GM19324 (cell line): ENCODE measurements at regions not wholly inside any gene's neighbourhood (a gene's known extent, or its start where the extent isn't known, plus 50 kb on each side); places are given as distances from the start of the nearest gene placed in this dataset.
"Not testable (repeated sequence)": the region's sequence is repeated elsewhere in the genome, so short reads cannot be mapped to it uniquely, and the experiment has no call there.

ENCODE experiments used
- ATAC-seq: cut with Tn5 transposase; IDR thresholded peaks from one replicate; pipeline ENCODE4 v1.9.1; 2021; ENCODE audit warnings: mild to moderate bottlenecking, moderate library complexity; ENCODE audit not compliant: unreplicated experiment, low FRiP score

GRCh38 chr16:65392806-65393565, 271.1 kb upstream of the CDH11 start:
- ATAC-seq = no peak

- ATAC-seq = no peak
These were observed 266.7 kb upstream of the CDH11 start for GRCh38 chr16:65388592-65388991.

GRCh38 chr16:65386672-65387071, 264.8 kb upstream of the CDH11 start:
- no peak for ATAC-seq

GRCh38 chr16:65384441-65384840, 262.6 kb upstream of the CDH11 start:
- no peak for ATAC-seq

- ATAC-seq = no peak
These were observed 255.3 kb upstream of the CDH11 start for GRCh38 chr16:65377195-65377594.

DNA sequence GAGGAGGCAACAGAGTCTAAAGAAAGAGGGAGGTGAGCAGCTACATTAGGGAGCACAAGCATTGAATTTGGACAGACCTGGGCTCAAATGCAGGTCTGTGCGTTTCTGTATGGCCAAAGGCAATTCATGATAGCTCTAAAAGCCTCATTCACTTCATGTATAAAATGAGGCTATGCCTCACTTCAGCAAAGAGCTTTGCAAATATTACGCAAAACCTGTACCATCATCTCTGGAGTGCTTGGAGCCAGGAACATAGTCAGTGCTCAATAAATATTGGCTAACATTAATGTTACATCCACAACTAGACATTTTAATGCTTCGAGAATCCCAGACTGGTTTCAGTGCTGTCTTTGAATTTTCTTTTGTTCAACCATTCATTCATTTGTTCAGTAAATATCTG, 254.7 kb upstream of the CDH11 start:
- ATAC-seq = no peak

GRCh38 chr16:65375651-65376050, 253.8 kb upstream of the CDH11 start:
- no peak for ATAC-seq

- no peak for ATAC-seq
These were observed 251.2 kb upstream of the CDH11 start for GRCh38 chr16:65373097-65373496.

DNA sequence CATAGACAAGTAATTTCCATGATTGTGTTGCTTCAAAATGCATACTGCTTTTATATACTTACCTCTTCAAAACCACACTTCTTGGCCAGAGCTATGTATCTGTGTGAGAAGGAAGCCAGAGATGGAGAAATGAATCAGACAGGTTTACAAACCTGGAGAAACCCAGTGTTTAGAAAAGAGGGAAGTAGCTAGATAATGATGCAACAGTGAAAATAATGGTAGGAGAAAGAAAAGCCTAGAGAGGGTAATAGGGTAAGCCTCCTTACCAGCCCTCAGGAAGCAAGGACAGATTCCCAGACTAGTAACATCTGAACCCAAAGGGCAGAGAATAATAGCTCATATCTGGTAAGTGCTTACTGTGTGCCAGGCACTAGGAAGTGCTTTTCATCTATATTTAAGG, 250.3 kb upstream of the CDH11 start:
- ATAC-seq = no peak

DNA sequence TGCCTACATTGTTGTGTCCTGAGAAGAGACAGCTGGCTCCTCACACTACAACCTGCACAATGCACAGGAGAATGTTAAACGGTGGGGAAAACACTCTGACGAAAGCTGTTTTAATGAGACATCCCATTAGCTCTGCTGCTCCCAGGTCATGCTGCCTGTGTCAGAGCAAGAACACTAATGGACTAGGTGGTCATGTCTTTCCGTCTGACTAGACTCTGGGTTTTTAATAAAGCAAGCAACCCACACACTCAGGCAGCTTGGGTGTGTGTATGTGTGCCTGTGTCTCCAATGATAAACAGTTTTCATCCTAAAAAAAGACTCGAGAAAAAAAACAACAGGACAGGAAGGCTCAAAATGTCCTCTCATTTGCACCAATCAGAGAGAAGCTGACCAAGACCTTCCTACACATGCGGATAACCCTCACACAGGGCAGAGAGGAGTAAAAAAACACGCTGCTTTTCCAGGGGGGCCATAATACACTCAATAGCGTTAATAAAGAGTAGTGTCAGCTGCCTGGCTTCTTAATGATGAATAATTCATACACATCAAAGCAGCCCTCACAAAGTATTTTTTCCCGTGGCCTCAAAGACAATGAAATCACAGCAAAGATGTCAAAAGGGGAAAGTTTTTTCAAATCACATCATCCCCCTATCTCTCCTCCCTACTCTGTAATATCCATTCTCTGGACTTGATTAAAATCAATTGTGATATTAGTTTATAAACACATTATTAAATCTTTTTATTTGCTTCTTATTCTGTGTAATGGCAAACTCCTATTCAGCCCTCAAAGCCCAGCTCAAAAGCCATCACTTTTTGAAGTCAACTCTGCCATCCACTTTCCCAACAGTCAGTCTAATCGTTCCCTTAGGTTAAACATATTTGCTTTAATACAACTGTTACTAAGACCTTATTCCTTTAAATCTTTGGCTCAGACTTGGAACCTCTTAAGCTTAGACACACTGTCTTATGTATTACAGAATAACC, 244.2 kb upstream of the CDH11 start:
- ATAC-seq = no peak

GRCh38 chr16:65356721-65357120, 234.9 kb upstream of the CDH11 start:
- not testable (repeated sequence) for ATAC-seq

GRCh38 chr16:65355706-65356105, 233.8 kb upstream of the CDH11 start:
- ATAC-seq = no peak

DNA sequence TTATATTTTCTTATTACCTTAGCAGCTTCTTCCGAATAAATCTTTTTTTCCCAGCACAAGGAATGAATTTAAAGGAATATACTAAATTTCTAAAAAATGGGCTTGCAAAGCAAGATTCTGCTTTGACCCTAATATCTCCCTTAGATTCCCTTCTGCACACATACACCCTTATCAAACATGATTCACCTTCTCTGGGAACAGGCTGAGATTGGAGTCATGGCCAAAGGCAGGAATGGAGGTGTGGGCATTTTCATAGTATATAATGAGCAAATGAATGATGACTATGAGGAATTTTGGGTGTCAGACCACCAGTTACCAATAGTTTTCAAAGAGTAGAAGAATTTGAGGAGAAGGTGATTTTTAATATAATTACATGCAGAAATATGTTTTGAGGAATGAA, 231.3 kb upstream of the CDH11 start:
- ATAC-seq = no peak

GRCh38 chr16:65349626-65350025, 227.8 kb upstream of the CDH11 start:
- no peak for ATAC-seq

DNA sequence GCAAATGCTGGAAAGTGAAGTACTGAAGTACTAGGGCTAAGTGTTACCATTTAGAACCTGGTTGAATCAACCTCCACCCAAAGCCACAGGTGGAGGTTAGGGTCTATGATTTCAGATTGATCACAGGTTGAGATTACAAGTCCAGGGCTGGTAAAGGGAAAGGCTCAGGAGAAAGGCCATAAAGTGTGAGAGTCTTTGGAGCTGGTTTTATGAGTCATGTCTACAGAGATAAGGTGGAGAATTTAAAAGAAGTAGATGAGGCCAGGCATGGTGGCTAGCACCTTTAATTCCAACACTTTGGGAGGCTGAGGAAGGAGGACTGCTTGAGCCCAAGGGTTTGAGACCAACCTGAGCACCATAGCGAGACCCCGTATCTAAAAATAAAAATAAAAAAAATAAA, 221.7 kb upstream of the CDH11 start:
- ATAC-seq = no peak

GRCh38 chr16:65342231-65342866, 220.5 kb upstream of the CDH11 start:
- no peak for ATAC-seq

DNA sequence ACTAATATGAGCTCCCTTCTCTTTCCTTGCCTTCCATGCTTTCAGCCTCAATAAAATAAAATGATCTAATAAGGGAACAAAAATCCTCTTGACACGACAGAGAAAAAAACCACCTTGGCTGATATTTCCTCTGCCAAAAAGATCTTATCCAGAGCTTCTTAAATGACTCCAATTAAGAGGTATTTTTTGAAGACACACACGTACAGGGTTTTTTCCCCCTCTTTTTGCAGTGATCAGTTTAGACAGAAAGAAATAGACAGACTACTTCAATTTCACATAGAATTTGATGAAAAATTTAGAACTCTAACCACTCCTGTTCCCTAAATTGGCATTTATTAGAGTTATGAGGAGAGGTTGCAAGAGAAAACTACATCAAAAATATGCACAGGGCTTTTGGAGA, 217.2 kb upstream of the CDH11 start:
- ATAC-seq = no peak

DNA sequence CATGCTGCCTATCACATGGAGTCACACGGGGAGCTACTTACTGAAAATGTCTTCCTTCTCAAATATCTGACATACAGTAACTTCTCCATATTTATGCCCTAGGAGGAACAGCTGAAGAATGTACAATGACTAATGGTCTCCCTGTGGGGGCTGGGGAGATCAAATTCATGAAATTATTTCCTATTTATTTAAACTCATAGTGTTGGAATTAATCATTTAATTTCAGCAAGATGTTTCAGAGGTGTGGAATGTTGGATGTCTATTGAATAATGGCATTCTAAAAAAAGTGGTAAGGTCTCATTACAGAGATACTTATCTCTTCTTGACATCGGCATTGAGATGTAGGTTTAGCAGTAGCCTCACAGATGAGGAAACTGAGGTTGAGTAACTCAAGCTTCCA, 214.3 kb upstream of the CDH11 start:
- no peak for ATAC-seq

DNA sequence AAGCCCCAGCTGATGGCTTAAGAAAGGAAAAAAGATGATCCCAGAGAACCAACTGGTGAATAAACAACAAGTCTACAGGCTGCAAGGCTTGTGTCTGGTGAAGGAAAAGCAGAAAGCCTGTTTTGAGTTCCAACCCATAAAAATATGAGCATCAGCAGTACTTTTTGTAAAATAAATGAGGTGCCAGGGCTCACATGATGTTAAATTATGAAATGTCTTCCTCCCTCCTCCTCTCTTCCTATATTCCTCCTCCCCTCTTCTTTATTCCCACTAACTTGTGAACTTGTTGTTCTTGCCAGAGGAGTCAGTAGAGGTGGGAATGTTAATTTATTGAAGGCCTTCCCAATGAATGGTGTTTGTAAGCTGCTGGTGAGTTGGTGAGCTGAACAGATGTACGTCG, 212.2 kb upstream of the CDH11 start:
- no peak for ATAC-seq

DNA sequence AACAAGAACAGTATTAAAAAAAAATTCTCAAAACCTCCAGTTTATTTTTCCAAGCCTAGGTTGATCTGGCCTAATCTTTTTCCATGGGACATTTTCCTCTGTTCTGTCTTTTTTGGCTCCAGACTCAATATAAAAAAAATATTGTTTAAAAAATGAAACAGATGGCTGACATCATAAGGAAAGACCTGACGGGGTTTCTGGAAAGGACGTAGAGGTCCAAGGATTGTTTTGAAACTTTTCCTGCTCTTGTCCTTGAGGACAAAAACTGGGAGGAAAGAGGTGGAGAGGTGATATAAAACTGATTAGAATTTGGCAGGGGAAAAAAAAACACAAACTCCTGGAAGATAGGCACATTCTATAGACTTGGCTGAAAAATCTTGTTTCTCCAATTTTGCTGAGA, 211.4 kb upstream of the CDH11 start:
- no peak for ATAC-seq

- ATAC-seq = no peak
These were observed 205.5 kb upstream of the CDH11 start for GRCh38 chr16:65327346-65327745.
